Activated CD8-positive, alpha-beta memory T cell treated with anti-CD3 and anti-CD28 coated beads, Interleukin-2, amount 50 U/mL, for 48 hours (primary cell): ENCODE measurements at regions not wholly inside any gene's neighbourhood (a gene's known extent, or its start where the extent isn't known, plus 50 kb on each side); places are given as distances from the start of the nearest gene placed in this dataset.

ENCODE experiments used
- DNase-seq: peaks from one replicate; pipeline ENCODE4 v3.0.0-alpha.2; 2020

DNA sequence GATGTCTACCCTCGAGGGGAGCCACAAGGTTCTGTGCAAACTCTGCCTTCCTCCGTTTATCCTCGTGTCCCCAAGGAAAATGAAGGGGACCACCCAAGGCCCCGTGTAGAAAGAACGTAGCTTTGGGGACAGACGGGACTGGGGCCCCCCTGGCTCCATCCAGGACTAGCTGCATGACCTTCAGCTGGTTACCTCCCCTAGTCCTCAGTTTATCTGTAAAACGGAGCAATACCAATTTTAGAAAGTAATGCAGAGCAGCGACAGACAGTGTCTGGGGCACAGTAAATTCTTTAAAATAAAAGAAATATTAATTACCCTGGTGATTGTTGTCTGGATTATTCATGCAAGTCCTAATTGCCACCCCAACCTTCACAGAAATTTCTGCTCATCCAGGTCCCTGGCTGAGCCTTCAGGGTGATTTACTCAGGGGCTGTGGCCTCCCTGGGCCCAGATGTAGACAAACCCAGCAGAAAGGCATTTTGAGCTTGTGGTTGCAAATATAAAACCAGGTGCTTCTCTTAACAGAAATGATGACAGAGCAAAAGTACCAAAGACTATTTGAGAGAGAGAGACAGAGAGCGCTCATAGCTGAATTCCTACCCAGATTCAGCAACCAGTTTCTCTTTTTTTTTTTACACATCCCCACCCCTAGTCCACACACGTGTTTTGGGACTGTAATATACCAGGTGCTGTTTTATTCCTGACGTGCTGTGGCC, 155.1 kb upstream of the SMIM23 start:
- no peak for DNase-seq

DNA sequence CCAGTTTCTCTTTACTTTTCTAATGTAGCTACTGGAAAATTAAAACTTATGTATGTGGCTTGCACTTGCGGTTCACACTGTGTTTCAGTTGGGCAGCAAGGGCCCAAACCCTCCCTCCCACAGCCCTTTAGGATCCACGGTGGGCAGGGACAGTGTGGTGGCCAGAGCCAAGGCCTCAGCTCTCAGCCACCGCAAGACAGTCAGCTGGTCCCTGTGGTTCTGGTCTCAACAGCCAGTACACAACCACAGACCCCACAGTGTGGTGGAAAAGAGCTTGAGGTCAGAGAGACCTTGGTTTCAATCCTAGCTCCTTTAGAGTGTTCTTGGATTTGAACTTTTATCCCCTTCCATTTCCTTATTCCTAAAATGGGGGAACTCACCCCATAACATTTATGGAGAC, 153.0 kb upstream of the SMIM23 start:
- DNase-seq: no peak

DNA sequence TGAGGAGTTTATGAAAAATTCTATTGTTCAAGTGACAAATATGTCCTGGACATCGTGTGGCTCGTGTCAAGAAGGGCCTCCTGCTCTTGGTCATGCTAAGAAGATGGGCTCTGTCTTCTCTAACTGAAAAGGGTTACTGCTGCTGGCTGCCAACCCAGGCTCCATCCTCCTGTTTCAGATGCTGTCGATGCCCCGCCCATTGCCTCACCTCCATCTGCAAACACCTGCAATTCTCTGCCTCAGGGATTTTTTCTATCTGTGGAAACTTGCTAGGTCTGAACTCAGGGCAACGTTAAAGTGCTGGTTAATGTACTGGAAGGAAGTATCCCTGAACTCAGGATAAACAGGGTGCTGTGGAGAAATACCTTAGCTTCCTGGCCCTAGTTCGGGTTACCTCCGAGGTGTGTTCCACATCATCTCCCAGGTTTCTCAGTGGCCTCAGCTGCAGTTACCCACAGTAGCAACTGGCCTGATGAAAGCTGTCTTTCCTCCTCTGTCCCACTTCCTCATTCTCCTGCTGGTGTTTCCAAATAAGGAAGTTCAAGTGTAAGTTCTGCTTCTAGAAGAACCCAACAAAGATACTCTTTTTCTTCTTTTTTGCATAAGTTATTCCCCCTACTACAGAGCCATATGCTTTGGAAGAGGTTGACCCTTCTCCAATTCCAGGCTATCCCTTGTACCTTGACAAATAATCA, 151.7 kb upstream of the SMIM23 start:
- DNase-seq: no peak

DNA sequence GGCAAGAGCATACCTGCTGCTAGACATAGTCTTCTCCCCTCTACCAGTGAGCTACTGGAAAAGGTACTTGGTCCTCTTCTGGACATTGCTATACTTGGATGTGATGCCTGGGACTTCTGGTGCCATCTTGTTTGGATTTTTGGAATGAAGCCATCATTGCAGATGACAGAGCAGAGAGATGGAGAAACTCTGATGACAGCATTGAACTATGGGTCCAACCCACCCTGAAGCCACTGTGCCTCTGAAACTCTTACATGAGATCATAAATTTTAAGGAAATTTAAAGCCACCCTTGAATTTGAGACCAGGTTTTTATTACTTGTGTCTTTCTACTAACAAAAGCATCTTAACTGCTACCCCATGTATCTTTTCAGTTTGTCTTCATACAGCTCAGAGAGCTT, 151.1 kb upstream of the SMIM23 start:
- no peak for DNase-seq

DNA sequence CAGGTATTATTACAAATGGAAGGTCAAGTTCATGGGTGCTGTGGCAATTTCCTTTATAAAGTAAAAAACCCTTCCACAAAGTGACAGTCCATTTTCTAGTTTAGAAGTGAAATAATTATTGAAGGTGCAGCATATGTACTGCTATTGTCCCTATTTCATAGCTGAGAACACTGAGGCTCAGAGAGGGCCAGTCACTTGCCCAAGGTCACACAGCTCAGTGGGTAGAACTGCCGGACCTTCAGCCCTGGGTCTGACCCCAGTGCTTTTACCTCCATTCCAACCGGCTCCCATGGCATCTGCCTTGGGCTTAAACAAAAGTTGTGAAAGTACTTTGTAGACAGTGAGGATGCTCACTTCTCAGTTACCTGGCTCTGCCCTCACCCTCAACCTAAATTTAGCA, 150.6 kb upstream of the SMIM23 start:
- DNase-seq: no peak

DNA sequence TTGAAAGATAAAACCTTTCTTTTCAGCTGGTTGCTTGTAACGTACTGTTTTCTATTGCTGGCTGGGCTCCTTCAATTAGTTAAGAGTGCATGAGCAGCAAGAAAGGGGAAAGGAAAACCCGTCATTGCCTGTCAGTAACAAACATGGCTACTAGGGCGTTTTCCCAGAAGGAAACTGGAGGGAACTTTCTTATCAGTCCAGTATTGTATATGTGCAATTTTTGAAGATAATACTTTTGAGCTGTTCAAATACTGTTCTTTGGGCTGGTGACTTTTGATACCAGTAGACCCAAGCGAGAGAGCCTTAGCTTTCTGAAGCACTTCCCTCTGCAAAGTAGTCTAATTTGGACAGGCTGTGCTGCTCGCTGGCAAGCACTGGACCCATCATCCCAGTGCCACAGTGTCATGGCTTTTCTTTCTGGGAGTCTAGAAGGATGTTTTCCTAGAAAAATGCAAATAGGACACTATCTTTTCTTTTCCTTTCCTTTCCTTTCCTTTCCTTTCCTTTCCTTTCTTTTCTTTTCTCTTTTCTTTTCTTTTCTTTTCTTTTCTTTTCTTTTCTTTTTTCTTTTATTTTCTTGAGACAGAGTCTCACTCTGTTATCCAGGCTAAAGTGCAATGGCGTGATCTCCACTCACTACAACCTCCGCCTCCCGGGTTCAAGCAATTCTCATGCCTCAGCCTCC, 149.9 kb upstream of the SMIM23 start:
- no peak for DNase-seq

DNA sequence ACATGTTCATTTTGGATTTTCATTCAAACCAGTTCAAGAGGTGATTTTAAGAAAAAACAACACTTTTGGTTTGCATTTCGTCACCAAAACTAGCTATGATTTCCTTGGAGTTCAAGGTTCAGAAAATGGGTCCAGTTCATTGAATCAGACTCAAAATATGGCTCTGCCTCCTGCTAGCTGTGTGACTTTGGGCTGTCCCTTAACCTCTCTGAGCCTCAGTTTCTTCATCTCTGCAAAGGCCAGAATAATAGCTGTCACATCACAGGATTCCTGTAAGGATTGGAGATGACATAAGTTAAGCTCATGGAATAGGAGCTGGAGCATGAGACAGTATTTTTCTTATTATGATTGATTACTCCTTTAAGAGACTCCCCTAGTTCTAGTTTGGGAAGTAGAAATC, 147.8 kb upstream of the SMIM23 start:
- DNase-seq: no peak

DNA sequence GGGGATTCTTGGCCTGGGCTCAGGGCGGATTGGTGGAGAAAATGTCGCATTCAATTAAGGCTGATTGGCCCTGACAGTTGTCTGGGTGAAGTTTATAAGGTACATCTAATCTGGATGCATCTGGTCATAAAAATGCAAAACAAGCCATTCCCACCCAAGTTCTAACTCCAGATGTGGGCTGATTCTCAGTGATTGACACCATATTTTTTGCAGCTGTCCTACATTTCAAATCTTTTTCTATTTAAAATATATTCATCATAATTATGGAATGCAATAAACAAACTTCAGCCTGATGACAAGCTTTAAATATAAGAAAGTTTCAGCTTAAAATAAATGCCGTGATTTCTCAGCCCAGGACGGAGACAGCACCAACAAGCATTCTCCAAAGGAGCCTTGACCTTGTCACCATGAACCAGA, 146.4 kb upstream of the SMIM23 start:
- DNase-seq: no peak

DNA sequence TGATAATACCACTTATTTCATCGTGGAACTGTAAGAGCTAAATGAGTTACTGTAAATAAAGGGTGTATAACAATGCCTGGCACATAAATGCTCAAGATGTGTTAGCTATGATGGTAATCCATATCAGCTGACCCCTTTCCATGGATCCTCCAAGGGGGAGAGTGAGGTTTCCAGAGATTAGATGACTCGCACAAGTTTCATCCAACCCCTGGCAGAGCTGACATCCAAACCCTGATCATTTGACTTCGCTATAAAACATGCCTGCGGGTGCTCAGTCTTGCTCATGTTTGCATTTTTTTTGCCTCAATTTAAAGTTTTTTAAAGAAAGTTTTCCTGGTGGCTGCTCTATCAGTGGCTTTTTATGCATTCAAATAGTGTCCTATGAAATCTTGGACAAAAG, 145.7 kb upstream of the SMIM23 start:
- no peak for DNase-seq

DNA sequence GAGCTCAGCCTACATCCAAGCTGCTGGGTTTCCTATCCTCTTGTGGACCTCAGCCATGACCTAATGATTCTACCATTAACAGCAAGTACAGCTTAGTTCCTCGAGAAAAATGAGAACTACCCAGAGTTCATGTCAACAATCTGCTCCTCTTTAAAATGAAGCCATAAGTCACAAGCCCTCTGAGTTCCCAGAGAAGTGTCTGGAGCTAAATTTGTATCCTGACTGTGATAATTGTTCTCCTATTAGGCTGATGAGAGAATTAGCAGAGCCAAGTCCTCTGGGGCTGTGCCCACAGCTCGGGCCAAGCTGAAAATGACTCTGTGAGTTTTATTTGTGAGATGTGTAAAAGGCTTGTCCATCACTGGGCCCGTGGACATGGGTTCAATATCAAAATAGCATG, 145.1 kb upstream of the SMIM23 start:
- DNase-seq: no peak

DNA sequence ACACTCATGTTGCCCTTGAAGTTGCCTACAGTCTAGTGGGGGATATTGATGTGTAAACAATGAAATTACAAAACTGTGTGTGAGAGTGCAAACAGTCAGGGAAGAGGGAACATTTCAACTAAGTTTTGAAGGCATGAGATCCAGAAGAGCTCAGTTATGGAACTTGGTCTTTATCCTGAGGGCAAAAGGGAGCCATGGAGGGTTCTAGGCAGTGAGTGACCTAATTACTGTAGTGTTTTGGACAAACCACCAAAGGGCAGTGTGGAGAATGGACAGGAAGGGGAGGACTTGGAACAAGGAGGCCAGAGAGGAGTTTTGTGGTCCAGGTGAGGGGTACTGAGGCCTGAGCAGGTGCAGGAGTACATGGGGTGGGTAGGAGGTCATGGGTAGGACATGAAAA, 143.7 kb upstream of the SMIM23 start:
- no peak for DNase-seq

DNA sequence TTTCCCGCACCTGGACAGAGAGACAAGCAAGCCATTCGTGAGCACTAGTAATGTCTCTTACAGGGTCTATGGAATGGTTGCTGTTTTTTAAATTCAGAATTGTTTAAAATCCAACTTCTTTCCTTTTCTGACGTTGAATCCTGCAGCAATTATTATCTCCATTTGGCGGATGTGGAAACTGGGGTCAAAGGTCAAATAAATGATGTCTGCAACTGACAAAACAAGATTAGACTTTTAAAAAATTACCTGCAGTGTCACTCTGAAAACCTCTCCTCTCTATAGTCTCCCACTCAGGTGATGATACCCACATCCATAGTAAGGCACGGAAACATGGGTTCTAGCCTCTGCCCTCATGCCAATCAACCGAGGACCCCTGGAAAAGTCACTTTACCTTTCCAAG, 142.7 kb upstream of the SMIM23 start:
- no peak for DNase-seq

DNA sequence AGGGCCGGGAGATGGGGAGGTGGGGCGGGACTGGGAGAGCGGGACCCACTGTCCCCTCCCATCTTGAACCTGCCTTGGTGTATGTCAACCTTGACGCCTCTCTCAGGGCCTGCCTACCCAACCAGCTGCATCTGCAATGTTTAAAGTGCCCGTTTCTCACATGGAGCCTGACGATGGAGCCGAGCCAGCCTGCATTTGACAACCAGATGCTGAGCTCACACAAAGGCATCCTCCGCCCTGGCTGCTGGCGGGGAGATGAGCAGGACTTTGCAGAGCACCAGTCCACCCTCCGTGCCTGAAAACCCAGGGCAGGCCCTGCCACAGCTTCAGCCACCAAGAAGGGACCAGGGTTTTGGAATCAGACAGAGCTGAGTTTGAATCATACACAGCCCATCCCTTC, 141.1 kb upstream of the SMIM23 start:
- DNase-seq: no peak

DNA sequence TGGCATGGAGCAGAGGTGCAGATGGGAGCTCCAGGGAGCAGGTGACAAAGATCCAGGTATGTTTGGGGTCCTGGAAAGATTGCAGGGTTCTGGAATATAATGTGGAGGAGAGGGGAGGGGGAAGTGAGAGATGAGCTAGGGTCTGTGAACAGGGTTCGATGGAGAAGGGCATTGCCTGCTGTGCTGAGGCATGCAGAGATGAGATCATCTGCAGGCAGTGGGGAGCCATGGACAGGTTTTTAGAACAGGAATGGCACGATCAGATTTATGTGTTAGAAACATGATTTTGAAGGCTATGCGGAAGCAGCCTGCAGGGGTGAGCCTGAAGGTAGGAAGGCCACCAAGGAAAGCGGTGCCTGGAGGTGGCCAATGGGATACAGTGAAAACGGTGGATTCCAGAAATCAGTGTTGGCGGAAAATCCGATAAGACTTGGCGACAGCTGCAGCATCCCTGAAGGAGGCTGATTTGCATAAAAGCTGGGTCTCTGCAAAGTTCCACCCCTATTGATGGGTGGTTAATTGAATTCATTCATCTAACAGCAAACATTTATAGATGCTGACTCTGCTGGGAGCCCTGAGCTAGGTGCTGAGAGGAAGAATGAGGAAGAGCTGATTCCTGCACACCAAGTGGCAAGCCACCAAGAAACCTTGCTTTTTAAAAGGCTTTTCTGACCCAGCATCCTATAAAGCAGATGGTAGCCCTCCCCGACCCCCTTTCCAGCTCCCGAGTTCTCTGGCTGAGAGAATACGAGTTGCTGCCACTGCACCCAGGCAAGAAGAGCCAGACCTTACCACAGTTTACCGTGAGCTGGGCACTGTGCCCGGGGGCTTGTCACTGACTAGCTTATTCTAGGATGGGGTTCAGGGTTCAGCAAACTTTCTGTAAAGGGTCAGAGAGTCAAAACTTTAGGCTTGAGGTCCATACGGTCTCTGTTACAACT, 139.2 kb upstream of the SMIM23 start:
- DNase-seq: no peak

DNA sequence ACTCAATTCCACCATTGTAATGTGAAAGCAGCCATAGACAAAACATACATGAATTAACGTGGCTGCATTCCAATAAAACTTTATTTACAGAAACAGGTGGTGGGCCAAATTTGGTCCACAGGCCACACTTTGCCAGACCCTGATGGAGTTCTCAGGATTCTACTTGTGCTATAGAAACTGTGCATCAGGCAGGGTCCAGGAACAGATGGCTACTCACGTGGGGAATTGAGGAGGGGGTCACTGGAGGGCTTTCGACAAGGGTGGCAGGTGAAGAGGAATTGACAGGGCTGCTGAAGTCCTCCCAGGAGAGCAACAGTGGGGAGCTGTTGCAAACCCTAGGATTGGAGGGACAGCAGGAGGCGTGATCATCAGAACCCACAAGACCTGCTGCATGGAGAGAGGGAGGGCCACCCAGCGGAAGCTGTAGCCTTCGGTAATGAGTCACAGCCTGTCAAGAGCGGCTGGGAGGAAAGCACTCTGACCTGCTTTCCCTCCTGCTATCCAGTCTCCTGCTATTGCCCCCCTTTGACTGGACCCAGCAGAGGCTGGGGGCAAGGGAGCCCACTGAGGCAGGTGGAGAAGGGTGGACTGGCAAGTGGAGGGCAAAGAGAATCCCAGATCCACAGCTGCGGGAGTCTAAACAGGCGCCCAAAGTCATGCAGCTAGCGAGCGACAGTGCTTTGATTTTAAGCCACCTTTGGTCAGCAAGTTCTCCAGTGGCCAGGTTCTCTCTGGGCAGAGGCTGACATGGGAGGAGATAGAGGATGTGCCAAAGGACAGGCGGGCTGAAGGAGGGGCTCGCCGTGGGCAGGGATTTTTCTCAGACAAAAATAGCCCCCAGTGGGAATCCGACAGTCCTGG, 138.3 kb upstream of the SMIM23 start:
- no peak for DNase-seq

DNA sequence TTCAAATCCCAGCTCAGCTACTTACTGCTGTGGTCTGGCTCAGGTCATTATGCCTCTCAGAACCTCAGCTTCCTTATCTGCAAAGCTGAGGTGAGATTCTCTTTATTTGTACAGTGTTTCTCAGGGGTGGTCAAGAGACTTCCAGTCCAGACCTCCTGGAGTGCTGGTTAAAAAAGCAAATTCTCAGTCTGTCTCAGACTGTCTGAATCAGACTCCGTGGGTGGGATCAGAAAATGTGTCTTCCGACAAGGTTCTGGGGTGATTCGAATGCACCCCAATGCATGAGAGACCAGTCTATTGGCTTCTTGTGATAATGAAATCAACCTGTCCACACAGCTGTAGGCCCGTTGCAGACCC, 137.7 kb upstream of the SMIM23 start:
- no peak for DNase-seq

DNA sequence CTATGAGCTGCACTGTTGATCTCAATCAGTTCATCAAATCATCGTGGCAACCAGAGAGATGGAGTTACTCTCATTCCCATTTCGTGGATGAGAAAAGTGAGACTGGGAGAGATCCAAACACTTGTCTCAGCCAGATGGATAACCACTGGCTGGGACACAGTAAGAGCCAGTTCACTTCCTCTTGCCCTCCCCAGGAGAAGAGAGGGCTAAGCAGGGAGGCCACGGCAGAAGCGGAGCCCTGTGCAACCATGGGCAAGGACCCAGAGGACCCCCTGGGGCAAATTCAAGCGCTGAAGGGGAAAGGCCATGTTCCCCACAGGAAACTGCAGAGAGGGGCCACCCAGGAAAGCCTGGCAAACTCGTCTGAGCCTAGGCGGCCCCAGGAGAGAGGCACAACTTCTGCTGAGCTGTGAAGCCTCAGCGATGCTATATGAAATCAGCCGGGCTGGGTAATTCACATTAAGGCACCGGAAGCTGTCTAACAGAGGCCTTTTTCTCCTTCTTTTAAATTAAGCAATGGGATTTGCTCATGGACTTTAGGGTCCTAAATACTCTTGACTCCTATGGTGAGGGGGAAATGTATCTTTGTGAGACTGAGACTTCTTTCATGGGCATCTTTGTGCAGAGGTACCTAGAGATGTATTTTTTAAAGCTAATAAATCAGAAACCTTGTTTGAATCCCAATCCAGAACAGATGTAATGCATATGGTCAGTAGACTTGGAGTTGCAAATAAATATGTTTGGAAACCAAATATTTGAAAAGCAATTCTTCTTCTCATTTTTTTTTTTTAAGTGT, 137.1 kb upstream of the SMIM23 start:
- DNase-seq: no peak

DNA sequence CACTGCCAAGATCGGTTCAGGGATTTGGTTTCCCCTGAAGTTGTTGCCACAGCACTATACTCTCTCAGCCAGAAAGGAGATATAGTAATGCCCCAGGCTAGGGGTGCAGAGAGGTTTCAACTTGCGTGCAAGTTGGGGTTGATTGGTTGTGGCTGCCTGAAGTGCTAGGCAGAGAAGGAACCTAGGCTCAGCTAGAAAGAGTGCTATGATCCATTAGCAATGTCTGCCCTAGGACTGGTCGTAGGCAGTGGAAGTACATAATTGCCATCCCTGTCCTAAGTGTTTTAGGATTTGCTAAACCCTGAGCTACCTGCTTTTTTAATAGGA, 136.6 kb upstream of the SMIM23 start:
- DNase-seq: no peak

DNA sequence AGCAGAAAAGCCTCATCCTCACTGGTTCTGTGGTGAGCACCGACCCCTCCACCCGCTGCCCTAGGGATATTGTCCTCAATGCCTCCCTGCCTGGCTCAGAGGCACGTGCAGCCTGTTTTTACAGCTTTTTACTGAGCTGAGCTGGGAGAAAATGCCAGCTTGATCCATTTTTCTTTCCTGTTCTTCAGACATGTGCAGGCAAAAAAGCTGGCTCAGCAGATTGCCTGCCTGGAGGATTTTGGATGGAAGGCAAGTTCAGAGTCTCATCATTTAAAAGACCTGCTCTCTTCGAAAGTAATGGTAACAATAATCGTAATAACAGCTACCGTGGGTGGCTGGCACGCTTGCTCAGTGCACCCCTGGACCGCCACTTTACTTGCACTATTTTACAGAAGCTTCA, 135.0 kb upstream of the SMIM23 start:
- no peak for DNase-seq

DNA sequence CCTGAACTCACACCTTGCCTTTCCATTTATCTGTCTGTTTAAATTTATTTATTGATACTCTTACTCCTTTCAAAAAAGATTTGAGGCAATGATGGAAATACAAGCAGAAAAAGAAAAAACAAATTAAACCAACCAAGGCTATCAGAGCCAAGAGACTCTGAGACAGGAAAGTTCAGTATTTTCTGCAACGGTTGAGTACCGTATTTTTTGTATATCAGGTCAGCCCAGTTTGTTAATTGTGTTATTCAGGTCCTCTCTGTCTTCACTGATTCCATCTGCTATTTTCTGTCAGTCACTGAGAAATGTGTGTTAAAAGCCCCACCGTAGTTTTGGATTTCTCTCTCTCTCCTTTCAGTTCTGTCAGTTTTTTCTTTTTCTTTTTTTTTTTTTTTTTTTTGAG, 134.5 kb upstream of the SMIM23 start:
- no peak for DNase-seq

DNA sequence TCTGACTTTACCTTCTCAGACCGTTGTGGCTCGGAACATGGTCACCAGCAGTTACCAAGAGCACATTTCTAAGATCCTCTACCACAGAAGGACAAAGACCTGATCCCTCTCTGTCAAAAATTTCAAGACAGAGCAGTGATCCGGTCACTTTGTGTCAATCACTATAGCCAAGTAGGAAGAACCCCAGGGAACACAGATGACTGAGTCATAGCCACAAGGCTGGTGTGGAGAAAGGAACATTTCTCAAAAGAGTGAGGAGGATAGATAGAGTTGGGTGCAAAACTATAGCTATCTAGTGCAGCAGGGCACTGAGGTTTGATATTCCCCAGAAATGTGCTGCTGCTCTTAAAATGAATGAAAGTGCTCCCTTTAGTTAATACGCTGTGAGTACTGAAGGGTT, 130.7 kb upstream of the SMIM23 start:
- DNase-seq: no peak

DNA sequence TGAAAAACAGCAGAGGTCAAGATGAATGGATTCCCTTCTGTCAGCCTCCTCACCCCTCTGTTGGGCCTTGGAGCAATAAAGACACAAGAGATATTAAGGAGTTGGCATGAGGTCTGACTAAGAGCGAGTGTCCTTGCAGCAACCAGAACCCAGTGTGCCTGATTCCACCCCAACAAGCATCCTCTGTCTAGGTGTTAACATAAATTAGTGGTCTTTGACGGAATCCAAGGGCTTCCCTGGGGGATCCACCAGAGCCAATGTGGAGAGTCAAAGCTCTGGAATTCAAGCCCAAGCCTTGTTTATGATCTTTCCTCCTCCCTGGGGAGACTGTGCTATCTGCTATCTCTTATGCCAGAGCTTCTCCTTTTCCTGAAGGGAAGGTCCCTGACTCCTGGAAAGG, 128.1 kb upstream of the SMIM23 start:
- no peak for DNase-seq
